ENCODE measurements at regions not wholly inside any gene's neighbourhood (a gene's known extent, or its start where the extent isn't known, plus 50 kb on each side); places are given as distances from the start of the nearest gene placed in this dataset.

GRCh38 chr15:81947548-81947947 is 98.3 kb downstream of the MEX3B start (continued):
- TF ChIP-seq MGA (IDR thresholded peaks at IDR 0.05): 0 out of 2 replicates have a peak, but pooled peaks have one; percentile 16
- no peak for TF ChIP-seq FOSL1 (tag; conservative IDR thresholded peaks at IDR 0.05)
- no peak for TF ChIP-seq PTBP1 (IDR thresholded peaks at IDR 0.05; ENCODE audit: low read depth, low read length)
- peak; percentile 47 for TF ChIP-seq CBFA2T2 (conservative IDR thresholded peaks at IDR 0.05)
- no peak for TF ChIP-seq ZNF165 (CRISPR knock-in tag; IDR thresholded peaks at IDR 0.05; ENCODE audit: borderline replicate concordance)
- no peak for TF ChIP-seq HNRNPUL1 (IDR thresholded peaks at IDR 0.05; ENCODE audit: low read length)
- TF ChIP-seq MTA2 (IDR thresholded peaks at IDR 0.05; ENCODE audit: low read depth): peak; percentile 34; the same call in 1 of the 2 replicates
- TF ChIP-seq ARID1B (IDR thresholded peaks at IDR 0.05): peak; percentile 85
- peak; percentile 74 for TF ChIP-seq SOX6 (IDR thresholded peaks at IDR 0.05)
- 0 out of 2 replicates have a peak, but pooled peaks have one; percentile 23 for TF ChIP-seq PKNOX1 (IDR thresholded peaks at IDR 0.05)
- peak; percentile 86 for TF ChIP-seq TCF3 (CRISPR knock-in tag; IDR thresholded peaks at IDR 0.05)
- TF ChIP-seq SUPT5H (IDR thresholded peaks at IDR 0.05): no peak
- TF ChIP-seq CBFB (CRISPR knock-in tag; IDR thresholded peaks at IDR 0.05): no peak
- peak; percentile 65 for TF ChIP-seq TEAD4 (IDR thresholded peaks at IDR 0.05; ENCODE audit: low read length)
- no peak for TF ChIP-seq TEAD4 (CRISPR knock-in tag; IDR thresholded peaks at IDR 0.05; ENCODE audit: borderline replicate concordance)
- peak; percentile 41; the same call in 1 of the 2 replicates for TF ChIP-seq NCOR1 (IDR thresholded peaks at IDR 0.05)
- no peak for TF ChIP-seq BACH1 (tag; IDR thresholded peaks at IDR 0.05)
- TF ChIP-seq EP300 (IDR thresholded peaks at IDR 0.05; ENCODE audit: low read length): peak; percentile 53; the same call in 1 of the 2 replicates
- TF ChIP-seq BRD9 (IDR thresholded peaks at IDR 0.05; ENCODE audit: low read depth, partially characterized antibody): no peak
- no peak for TF ChIP-seq POLR2B (IDR thresholded peaks at IDR 0.05; ENCODE audit: low read depth, partially characterized antibody)
- 0 out of 2 replicates have a peak, but pooled peaks have one; percentile 12 for TF ChIP-seq STAT5A (IDR thresholded peaks at IDR 0.05; ENCODE audit: borderline replicate concordance, low read length)
